ENCODE measurements at regions not wholly inside any gene's neighbourhood (a gene's known extent, or its start where the extent isn't known, plus 50 kb on each side); places are given as distances from the start of the nearest gene placed in this dataset.

- Histone ChIP-seq H3K27me3 (no peaks in the 10 kb centered on the region), H3K4me3 (no peak overlapping the region), H3K36me3 (no peaks in the 10 kb centered on the region), H3K4me1 (no peaks in the 10 kb centered on the region), H3K9me3 (peaks cover 4 to 5% of the 10 kb centered on the region in 2 donors), H3K27ac (no peak overlapping the region)
- no peak for TF ChIP-seq POLR2AphosphoS5 (IDR thresholded peaks at IDR 0.05)
- TF ChIP-seq POLR2A (IDR thresholded peaks at IDR 0.05), result no peak
- no peak for TF ChIP-seq CTCF (IDR thresholded peaks at IDR 0.05)
- intact Hi-C loops (cut with DNase I; ENCODE audit: low total_unique reads), result no loop called here
- DNase-seq (ENCODE audit: low spot score in 2 of 2), result no peak
These were observed 81.0 kb upstream of the ACVR2A start for GRCh38 chr2:147763861-147764260.

GRCh38 chr2:147760984-147761383 lies 83.8 kb upstream of the ACVR2A start:
- Histone ChIP-seq H3K4me3 (no peak overlapping the region), H3K27me3 (no peaks in the 10 kb centered on the region), H3K36me3 (no peaks in the 10 kb centered on the region), H3K4me1 (no peaks in the 10 kb centered on the region), H3K9me3 (no peaks in the 10 kb centered on the region), H3K27ac (no peak overlapping the region)
- TF ChIP-seq POLR2AphosphoS5 (IDR thresholded peaks at IDR 0.05), result no peak
- no peak for TF ChIP-seq POLR2A (IDR thresholded peaks at IDR 0.05)
- TF ChIP-seq CTCF (IDR thresholded peaks at IDR 0.05), result no peak
- intact Hi-C loops (cut with DNase I; ENCODE audit: low total_unique reads), result no loop called here
- DNase-seq (ENCODE audit: low spot score in 2 of 2), result no peak

GRCh38 chr2:147759536-147759935 lies 85.3 kb upstream of the ACVR2A start:
- Histone ChIP-seq H3K36me3 (no peaks in the 10 kb centered on the region), H3K4me3 (no peak overlapping the region), H3K9me3 (no peaks in the 10 kb centered on the region), H3K27me3 (no peaks in the 10 kb centered on the region), H3K4me1 (no peaks in the 10 kb centered on the region), H3K27ac (no peak overlapping the region)
- TF ChIP-seq POLR2A (IDR thresholded peaks at IDR 0.05) (no peak), CTCF (IDR thresholded peaks at IDR 0.05) (no peak)
- intact Hi-C loops (cut with DNase I; ENCODE audit: low total_unique reads), result no loop called here
- no peak for DNase-seq (ENCODE audit: low spot score in 2 of 2)

GRCh38 chr2:147758821-147759220 lies 86.0 kb upstream of the ACVR2A start:
- intact Hi-C loops (cut with DNase I; ENCODE audit: low total_unique reads), result no loop called here

GRCh38 chr2:147756069-147756468 lies 88.8 kb upstream of the ACVR2A start:
- DNase-seq (ENCODE audit: low spot score in 2 of 2), result no peak
- no peaks in the 10 kb centered on the region for H3K36me3 ChIP-seq
- TF ChIP-seq CTCF (IDR thresholded peaks at IDR 0.05) (no peak), POLR2A (IDR thresholded peaks at IDR 0.05) (no peak), POLR2AphosphoS5 (IDR thresholded peaks at IDR 0.05) (no peak)
- no peak overlapping the region for H3K4me3 ChIP-seq
- H3K27me3 ChIP-seq, result no peaks in the 10 kb centered on the region
- no peaks in the 10 kb centered on the region for H3K9me3 ChIP-seq
- intact Hi-C loops (cut with DNase I; ENCODE audit: low total_unique reads), result no loop called here
- no peaks in the 10 kb centered on the region for H3K4me1 ChIP-seq
- H3K27ac ChIP-seq, result no peak overlapping the region

More at GRCh38 chr2:147758821-147759220, 86.0 kb upstream of the ACVR2A start:
- no peaks in the 10 kb centered on the region for H3K4me1 ChIP-seq
- H3K27me3 ChIP-seq, result no peaks in the 10 kb centered on the region
- H3K9me3 ChIP-seq, result no peaks in the 10 kb centered on the region
- no peak overlapping the region for H3K4me3 ChIP-seq
- TF ChIP-seq POLR2AphosphoS5 (IDR thresholded peaks at IDR 0.05) (no peak), POLR2A (IDR thresholded peaks at IDR 0.05) (no peak), CTCF (IDR thresholded peaks at IDR 0.05) (no peak)
- no peak for DNase-seq (ENCODE audit: low spot score in 2 of 2)
- no peaks in the 10 kb centered on the region for H3K36me3 ChIP-seq
- H3K27ac ChIP-seq, result no peak overlapping the region
